ENCODE measurements at regions not wholly inside any gene's neighbourhood (a gene's known extent, or its start where the extent isn't known, plus 50 kb on each side); places are given as distances from the start of the nearest gene placed in this dataset.

DNA sequence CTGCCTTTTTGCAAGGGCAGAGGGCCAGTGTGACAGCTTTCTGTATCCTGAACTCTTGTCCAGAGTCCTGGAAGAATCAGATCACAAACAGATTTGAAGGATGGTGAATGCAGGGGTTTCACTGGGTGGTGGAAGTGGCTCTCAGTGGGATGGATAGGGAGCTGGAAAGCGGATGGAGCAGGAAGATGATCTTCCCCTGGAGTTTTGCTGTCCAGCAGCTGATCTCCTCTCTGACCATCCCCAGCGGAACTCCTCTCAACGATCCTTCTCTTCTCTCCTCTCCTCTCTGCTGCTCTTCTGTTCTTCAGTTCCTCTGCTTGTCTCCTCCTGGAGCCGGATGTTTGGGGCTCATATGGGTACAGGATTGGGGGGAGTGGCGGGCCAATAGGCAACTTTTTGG, 108.3 kb upstream of the HMHB1 start:
- Mint-ChIP-seq H3K36me3 (no peaks in the 10 kb centered on the region), H3K27ac (no peak overlapping the region), H3K9me3 (no peaks in the 10 kb centered on the region)
- DNase-seq (ENCODE audit: low spot score in 2 of 2) (no peak), ATAC-seq (no peak)

DNA sequence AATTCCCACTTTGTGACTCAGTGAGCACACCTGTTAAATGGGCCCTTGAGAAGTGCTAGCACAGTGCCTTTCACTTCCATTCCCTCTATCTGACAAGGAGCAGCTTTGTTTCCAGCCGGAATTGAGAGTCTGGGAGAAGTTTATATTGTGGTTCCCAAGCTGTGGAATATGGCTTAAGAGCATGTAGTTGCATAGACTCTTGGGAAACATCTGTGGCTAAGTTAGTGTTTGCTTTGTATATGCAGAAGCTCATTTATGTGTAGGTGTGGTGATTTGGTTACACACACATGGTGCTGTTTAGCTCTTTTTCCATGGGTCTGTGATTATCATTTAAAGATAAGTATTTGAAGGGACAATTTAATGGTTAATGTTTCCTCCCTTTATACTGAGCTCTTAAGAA, 110.5 kb upstream of the HMHB1 start:
- H3K27ac Mint-ChIP-seq = no peak overlapping the region
- no peaks in the 10 kb centered on the region for H3K9me3 Mint-ChIP-seq
- ATAC-seq (no peak), DNase-seq (ENCODE audit: low spot score in 2 of 2) (no peak)
- no peaks in the 10 kb centered on the region for H3K36me3 Mint-ChIP-seq

DNA sequence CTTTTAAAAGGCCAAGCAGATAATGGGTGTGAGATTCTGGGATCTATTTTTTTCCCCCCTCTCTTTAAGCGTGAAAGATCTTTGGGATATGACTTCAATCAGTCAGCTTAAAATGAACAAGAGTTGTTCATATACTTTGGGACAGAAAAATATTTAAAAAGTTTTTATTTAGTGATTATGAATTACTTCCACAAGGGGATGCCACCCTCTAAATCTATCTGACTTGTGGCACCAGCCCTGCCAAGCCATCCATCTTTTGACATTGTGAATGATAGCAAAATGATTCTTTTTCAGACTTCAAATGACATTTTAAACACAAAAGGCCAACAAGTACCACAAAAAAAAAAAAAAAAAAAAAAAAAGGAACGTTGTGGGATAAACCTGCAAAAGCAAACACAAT, 111.0 kb upstream of the HMHB1 start:
- DNase-seq (ENCODE audit: low spot score in 2 of 2) (no peak), ATAC-seq (no peak)
- no peaks in the 10 kb centered on the region for H3K9me3 Mint-ChIP-seq
- no peak overlapping the region for H3K27ac Mint-ChIP-seq
- H3K36me3 Mint-ChIP-seq = no peaks in the 10 kb centered on the region

DNA sequence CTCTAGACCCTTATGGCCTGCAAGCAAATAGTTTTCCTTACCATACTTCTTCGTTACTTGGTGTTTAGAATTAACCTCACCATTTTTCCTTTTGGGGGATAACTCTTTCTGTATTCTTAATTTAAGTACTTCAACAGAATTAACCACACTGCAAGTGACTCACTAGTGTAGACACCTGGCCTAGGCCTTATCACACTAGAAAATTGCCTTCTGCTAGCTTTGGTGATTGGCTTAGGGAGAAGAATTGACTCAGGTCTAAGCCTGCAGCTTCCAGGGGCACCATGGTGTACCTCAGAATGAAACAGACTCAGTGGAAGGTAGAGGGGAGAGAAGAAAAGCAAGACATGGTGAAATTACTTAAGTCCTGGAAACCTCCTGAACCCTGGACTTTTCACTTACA, 112.8 kb upstream of the HMHB1 start:
- DNase-seq (ENCODE audit: low spot score in 2 of 2) (no peak), ATAC-seq (peak; percentile 63 to 95)
- no peaks in the 10 kb centered on the region for H3K36me3 Mint-ChIP-seq

DNA sequence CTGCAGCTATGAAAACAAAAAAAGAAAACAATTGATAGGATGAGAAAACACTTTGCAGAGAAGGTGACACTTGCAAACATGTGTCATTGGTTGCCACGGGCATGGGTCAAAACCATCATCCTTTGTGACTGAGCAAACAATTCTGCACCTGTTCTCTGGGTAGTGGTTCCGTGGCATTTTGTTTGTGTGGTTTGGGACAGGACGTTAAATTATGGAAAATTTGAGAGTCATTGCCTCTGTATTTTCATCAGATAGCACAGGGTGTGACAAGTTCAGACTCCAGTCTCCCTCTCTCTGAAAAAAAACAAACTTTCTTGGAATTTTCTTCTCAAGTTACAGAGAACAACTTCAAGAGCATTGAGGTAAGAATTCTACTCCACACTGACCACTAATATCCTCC, 113.4 kb upstream of the HMHB1 start:
- Mint-ChIP-seq H3K9me3 (peaks cover 0 to 4% of the 10 kb centered on the region in 2 donors), H3K27ac (no peak overlapping the region), H3K36me3 (no peaks in the 10 kb centered on the region)
- ATAC-seq (peak in 1 of 2 donors; percentile 53), DNase-seq (ENCODE audit: low spot score in 2 of 2) (no peak)

More for the DNA sequence above, 112.8 kb upstream of the HMHB1 start:
- peaks cover 0 to 4% of the 10 kb centered on the region in 2 donors for H3K9me3 Mint-ChIP-seq
- H3K27ac Mint-ChIP-seq = no peak overlapping the region

DNA sequence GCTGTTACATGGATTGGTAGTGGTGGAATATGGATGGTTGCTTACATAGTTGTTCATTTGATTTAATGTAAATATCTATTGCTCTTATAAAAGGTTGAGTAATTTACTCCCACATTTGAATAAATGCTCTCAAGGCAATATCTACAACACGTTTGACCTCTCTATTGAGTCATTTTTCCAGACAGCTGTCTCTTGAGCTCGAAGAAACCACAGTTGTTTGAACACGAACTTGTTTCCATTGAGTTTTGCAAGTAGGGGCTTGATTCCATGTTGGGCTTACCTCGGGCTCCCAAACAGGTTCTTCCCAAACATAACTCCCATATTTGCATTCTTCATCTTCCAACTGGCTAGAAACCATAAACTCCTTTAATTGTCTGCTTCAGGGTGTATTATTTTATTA, 115.0 kb upstream of the HMHB1 start:
- ATAC-seq = no peak
- Mint-ChIP-seq H3K36me3 (no peaks in the 10 kb centered on the region), H3K27ac (no peak overlapping the region), H3K9me3 (peaks cover 0 to 4% of the 10 kb centered on the region in 2 donors)
- DNase-seq (ENCODE audit: low spot score in 2 of 2) = no peak

DNA sequence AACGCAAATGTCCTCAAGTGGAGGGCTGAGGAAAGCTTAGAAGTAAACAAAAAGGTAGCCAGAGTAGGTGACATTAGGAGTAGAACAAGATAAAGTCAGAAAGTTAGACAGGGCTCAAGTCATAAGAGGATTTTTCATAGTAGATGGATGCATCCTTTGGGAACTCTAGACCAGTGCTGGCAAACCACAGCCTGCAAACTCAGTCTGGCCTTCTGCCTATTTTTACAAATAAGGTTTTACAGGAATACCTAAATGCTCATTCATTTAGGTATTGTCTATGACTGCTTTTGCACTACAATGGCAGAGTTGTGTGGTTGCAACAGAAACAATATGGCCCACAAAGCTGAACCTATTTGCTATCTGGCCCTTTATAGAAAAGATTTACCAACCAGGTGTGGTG, 116.0 kb upstream of the HMHB1 start:
- H3K27ac Mint-ChIP-seq = no peak overlapping the region
- H3K9me3 Mint-ChIP-seq = peaks cover 0 to 4% of the 10 kb centered on the region in 2 donors
- ATAC-seq = no peak

DNA sequence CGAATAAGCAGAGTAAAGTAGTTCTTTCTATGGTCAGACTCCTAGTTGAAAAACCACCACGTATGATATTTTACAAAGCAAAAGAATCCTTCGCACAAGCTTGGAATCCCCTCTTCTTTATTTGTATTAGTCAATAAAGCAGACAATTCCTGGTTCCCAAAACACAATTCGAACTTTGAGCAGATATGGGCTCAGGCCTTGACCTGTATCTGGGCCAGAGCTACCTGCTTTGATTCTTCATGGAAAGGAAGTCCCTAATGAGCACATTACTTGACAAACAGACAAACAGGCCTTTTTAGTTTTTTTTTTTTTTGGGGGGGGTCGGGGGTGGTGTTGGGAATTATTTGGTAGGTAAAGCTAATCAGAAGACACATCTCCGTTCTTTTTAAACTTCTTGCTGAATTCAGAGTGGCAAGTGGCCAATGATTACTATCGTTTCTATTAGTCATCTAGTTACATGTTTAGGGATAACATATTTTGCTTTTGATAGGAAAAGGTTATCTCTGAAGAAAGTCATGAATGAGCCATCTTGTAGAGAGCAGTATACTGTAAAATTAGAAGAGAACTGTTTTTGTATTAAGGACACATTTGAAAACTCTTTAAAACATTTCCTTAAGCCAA, 116.6 kb upstream of the HMHB1 start:
- H3K9me3 Mint-ChIP-seq = peaks cover 4% of the 10 kb centered on the region in 2 donors
- H3K27ac Mint-ChIP-seq = no peak overlapping the region
- no peak for DNase-seq (ENCODE audit: low spot score in 2 of 2)
- ATAC-seq = no peak
- H3K36me3 Mint-ChIP-seq = peaks cover 0 to 6% of the 10 kb centered on the region in 2 donors

More for the DNA sequence above, 116.0 kb upstream of the HMHB1 start:
- DNase-seq (ENCODE audit: low spot score in 2 of 2) = no peak
- peaks cover 0 to under 1% of the 10 kb centered on the region in 2 donors for H3K36me3 Mint-ChIP-seq

DNA sequence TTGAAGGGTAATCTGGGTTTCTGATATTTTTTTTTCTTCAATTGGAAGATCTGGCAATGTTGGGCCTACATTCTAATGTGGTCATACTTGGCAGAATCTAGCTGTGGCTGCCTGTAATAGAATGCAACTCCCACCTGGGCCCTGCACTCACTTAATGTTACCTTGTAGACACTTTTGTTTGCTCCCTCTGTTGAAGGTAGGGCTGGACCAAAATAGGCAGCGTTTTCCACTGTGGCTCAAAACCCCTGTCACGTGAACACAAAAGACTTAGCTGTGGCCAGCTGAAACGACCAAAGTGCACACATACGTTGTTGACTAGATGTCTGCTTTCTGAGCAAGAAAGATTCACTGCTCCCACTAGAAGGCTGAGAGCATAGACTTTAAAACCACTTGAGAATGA, 117.6 kb upstream of the HMHB1 start:
- H3K9me3 Mint-ChIP-seq = peaks cover 4 to 11% of the 10 kb centered on the region in 2 donors
- DNase-seq (ENCODE audit: low spot score in 2 of 2) (no peak), ATAC-seq (no peak)
- H3K36me3 Mint-ChIP-seq = peaks cover 0 to 6% of the 10 kb centered on the region in 2 donors
- no peak overlapping the region for H3K27ac Mint-ChIP-seq

DNA sequence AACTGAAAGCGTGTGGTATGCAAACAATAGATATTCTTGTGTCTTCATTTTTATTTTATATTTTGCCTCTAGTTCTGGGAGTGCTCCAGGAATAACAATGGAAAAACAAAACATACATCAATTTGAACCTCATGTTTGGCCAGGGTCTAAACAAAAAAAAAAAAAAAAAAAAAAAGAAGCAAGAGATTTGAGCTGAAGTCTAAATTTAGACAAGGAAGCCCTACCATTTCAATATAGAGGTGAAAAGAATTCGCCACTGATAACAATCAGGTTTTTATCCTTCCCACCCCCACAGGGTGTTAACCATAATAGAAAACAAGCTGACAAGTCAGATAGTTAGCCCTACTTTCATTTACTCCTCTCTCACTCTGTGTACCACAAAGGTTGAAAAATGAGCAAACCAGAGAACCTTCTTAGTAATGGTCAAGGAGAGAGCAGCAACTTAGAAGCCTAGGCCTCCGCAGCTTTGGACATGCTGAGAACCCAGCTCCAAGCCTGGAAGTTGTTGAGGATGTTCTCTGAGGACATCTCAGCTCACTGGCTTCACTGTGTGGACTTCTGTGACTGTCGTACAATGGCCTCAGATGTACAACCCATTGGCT, 118.2 kb upstream of the HMHB1 start:
- ATAC-seq = peak; percentile 49 to 75
- Mint-ChIP-seq H3K9me3 (peaks cover 4 to 11% of the 10 kb centered on the region in 2 donors), H3K27ac (peak overlapping the region in 1 of 2 donors; percentile 17), H3K36me3 (peaks cover 0 to 6% of the 10 kb centered on the region in 2 donors)
- no peak for DNase-seq (ENCODE audit: low spot score in 2 of 2)

DNA sequence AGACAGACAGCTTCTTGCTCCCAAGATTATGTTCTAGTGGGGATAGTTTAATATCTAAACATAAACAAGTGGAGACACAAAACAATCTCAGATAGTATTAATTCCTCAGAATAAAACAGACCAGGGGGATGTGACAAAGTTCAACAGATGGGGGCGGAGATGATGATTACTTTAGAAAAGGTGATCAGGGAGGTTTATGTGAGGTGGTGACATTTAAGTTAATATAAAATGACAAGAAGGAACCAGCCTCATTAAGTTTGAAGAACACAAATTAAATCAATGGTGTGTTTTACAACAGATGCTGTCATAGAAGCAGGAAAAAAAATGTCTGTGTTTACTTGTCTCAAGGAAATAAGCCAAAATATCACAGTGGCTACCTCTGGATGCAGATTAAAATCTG, 119.6 kb upstream of the HMHB1 start:
- no peak for ATAC-seq
- Mint-ChIP-seq H3K27ac (no peak overlapping the region), H3K36me3 (peaks cover 0 to 6% of the 10 kb centered on the region in 2 donors), H3K9me3 (peaks cover 4 to 11% of the 10 kb centered on the region in 2 donors)
- no peak for DNase-seq (ENCODE audit: low spot score in 2 of 2)

DNA sequence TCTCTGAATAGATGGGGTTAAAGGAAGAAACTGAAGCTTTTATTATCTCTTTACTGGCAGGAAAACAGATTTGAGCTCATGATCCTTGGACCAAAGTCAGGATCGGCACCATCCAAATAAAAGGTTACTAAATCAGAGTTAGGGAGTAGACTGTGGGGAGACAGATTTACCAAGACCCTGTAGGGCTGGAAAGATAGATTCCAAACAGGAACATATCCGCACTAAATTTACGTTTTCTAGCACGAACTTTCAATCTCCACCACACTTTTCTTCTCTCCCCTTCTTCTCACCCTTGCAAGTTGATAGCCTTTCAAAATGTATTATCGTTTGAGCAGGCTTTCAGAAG, 120.0 kb upstream of the HMHB1 start:
- ATAC-seq = no peak
- H3K9me3 Mint-ChIP-seq = peaks cover 4 to 11% of the 10 kb centered on the region in 2 donors

DNA sequence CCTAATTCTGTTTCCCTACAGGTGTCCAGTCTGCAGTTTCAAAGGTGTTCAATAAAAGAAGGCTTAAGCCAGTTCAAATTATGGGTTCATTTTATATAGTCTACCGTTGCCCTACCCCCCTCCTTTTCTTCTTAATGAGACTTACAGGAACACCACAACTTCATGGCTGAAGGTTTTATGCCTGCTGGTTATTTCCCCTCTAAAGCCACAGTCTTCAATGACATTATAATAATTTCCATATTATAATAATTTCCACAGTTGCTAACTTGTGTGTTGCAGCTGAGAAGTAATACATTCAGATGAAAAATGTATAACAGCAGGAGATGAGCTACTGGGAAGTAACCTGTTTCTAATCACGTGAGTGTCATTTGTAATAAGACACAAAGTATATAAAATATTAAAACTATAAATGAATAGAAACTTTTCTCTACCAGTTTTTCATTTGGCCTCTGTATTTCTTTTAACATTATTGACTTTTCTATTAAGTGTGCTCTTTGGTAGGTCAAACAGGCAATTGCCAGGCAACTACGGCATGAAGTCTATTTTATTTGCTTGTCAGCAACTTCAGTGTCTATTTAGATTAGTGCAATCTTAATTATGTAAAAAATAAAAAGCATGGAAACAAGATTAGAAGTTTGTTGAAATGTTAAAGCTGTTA, 120.5 kb upstream of the HMHB1 start:
- Mint-ChIP-seq H3K9me3 (peaks cover 4 to 11% of the 10 kb centered on the region in 2 donors), H3K36me3 (peaks cover 0 to 6% of the 10 kb centered on the region in 2 donors), H3K27ac (no peak overlapping the region)
- DNase-seq (ENCODE audit: low spot score in 2 of 2) (no peak), ATAC-seq (no peak)

More for the DNA sequence above, 120.0 kb upstream of the HMHB1 start:
- no peak for DNase-seq (ENCODE audit: low spot score in 2 of 2)
- Mint-ChIP-seq H3K27ac (no peak overlapping the region), H3K36me3 (peaks cover 0 to 6% of the 10 kb centered on the region in 2 donors)

DNA sequence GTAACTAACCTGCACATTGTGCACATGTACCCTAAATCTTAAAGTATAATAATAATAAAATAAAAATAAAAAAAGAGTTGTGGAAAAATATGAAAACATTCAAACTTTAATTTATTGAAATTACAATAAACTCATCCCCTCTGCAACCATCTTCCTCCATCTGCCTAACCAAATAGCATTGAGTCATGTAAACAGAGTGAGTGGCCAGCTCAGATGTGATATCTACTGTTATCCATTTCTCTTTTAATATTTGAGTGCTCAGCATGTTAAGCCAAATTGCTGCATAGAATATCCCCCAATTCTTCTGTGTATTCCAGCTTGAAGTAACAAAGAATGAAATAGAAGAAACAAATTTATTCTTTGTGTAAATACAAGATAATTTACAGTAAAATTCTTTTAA, 124.4 kb upstream of the HMHB1 start:
- no peak overlapping the region for H3K27ac Mint-ChIP-seq
- no peak for DNase-seq (ENCODE audit: low spot score in 2 of 2)
- H3K9me3 Mint-ChIP-seq = peaks cover 4 to 7% of the 10 kb centered on the region in 2 donors
- ATAC-seq = no peak
- H3K36me3 Mint-ChIP-seq = peaks cover 0 to 6% of the 10 kb centered on the region in 2 donors

DNA sequence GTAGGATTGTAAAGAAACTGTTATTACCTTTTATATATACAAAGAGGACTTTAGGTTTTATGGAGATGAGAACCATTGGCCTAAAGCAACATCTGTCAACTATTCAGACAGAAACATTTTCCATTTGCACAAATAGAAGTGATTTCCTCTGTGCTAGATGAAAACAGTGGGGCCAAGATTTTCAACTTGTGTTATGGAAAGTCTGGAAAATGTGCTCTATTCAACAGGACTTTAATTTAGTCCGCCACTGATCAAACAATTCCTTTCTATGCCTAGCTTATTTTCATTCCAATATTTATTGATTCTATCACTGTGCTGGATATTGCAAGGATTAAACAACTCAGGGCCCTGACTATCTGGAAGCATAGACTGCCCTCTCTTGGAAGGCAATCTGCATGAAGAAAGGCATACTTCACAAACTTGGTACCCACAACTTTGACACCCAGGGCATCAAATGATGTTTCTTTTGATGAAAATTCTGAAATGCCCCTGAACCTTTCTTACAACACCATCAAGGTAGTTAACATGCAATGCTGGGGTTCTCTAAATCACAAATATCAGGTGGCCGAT, 126.6 kb upstream of the HMHB1 start:
- DNase-seq (ENCODE audit: low spot score in 2 of 2) (no peak), ATAC-seq (no peak)
- Mint-ChIP-seq H3K9me3 (peaks cover 0 to 7% of the 10 kb centered on the region in 2 donors), H3K36me3 (no peaks in the 10 kb centered on the region), H3K27ac (no peak overlapping the region)

DNA sequence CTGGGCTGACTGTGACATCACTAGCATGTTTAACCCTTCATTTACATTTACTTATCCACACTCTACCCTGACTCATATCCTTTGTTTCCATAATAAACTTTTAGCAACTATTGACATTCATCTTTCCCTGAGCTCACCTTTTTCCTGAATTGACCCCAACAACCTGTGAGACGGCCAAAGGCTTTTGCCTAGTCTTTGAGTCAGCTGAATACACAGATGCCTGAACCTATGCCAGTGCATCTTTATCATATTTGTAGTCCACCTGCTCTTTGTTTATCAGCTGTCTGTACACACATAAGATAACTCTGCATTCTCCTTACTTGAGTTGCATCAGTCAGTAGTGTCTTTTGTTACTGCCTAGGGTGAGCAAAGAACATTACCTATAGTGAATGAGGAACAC, 128.5 kb upstream of the HMHB1 start:
- no peak for ATAC-seq
- Mint-ChIP-seq H3K9me3 (peaks cover 0 to 5% of the 10 kb centered on the region in 2 donors), H3K36me3 (no peaks in the 10 kb centered on the region), H3K27ac (no peak overlapping the region)
- no peak for DNase-seq (ENCODE audit: low spot score in 2 of 2)

DNA sequence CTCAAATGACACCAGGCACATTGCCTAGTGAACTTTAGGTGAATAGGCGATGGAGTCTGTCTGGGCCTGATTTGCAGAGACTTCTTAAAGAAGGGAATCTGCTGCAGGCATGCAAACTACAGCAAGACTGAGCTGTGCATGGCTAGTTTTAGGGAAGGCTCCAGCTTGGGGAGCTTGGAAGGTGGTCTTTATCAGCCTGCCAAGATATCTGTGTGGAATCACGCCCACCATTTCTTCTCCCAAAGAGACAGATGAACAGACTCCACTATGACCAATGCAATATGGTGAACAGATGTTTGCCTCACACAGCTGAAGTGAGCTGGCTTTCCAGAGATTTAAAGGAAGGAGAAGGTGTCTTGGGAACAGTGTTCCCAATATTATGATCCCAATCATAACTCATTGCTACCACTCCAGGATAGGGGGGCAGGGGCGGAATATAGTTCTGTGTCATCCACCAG, 129.0 kb upstream of the HMHB1 start:
- Mint-ChIP-seq H3K9me3 (peaks cover 0 to 5% of the 10 kb centered on the region in 2 donors), H3K36me3 (no peaks in the 10 kb centered on the region), H3K27ac (no peak overlapping the region)
- ATAC-seq (no peak), DNase-seq (ENCODE audit: low spot score in 2 of 2) (no peak)
